ENCODE measurements at regions not wholly inside any gene's neighbourhood (a gene's known extent, or its start where the extent isn't known, plus 50 kb on each side); places are given as distances from the start of the nearest gene placed in this dataset.
"Not testable (repeated sequence)": the region's sequence is repeated elsewhere in the genome, so short reads cannot be mapped to it uniquely, and the experiment has no call there.

DNA sequence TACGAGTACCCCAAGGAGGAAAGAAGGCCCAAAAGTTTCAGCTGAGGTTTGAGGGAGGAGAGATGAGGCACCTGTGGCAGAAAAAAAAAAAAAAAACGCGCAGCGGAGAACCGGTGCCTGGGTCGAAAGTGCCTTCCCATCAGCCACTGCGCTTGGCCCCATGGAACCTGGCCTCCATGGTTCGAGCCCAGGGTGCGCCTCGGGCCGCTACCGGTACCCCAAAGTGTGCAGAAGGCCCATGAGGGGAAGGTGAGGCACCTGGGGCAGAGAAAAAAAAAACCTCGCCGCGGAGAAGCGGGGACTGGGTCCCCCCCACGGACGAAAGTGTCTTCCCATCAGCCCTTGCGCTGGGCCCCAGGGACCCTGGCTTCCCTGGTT is 397.9 kb upstream of the TPTE start:
- H3K9me3 Mint-ChIP-seq; H3K4me1 Mint-ChIP-seq; H3K36me3 ChIP-seq (ENCODE audit: control insufficient read depth, insufficient read depth, low read length); DNase-seq; H3K27ac Mint-ChIP-seq; H3K4me3 Mint-ChIP-seq; H3K27me3 Mint-ChIP-seq; H3K9me3 ChIP-seq (ENCODE audit: control insufficient read depth in 2 of 2, low read length in 2 of 2); ATAC-seq (ENCODE audit: low read depth in 2 of 2); H3K4me3 ChIP-seq (ENCODE audit: low read depth, low read length); H3K36me3 Mint-ChIP-seq; H3K4me1 ChIP-seq (ENCODE audit: control insufficient read depth, insufficient read depth, low read length, poor library complexity, severe bottlenecking); H3K27ac ChIP-seq (ENCODE audit: insufficient read depth, low read length, poor library complexity, severe bottlenecking); H3K27me3 ChIP-seq (ENCODE audit: control insufficient read depth, insufficient read depth, low read length): not testable (repeated sequence)

DNA sequence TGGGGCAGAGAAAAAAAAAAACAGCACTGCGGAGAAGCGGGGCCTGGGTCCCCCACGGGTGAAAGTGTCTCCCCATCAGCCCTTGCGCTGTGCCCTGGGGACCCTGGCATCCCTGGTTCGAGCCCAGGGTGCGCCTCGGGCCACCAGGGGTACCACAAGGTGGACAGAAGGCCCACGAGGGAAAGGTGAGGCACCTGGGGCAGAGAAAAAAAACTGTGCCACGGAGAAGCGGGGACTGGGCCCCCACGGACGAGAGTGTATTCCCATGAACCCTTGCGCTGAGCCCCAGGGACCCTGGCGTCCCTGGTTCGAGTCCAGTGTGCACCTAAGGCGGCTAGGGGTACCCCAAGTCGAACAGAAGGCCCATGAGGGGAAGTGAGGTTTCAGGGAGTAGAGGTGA is 395.8 kb upstream of the TPTE start:
- H3K4me1 ChIP-seq (ENCODE audit: control insufficient read depth, insufficient read depth, low read length, poor library complexity, severe bottlenecking); H3K36me3 Mint-ChIP-seq; ATAC-seq (ENCODE audit: low read depth in 2 of 2); H3K9me3 ChIP-seq (ENCODE audit: control insufficient read depth in 2 of 2, low read length in 2 of 2); H3K27me3 ChIP-seq (ENCODE audit: control insufficient read depth, insufficient read depth, low read length); H3K27ac Mint-ChIP-seq; H3K4me3 Mint-ChIP-seq; H3K27me3 Mint-ChIP-seq; H3K4me3 ChIP-seq (ENCODE audit: low read depth, low read length); H3K9me3 Mint-ChIP-seq; DNase-seq; H3K27ac ChIP-seq (ENCODE audit: insufficient read depth, low read length, poor library complexity, severe bottlenecking); H3K4me1 Mint-ChIP-seq; H3K36me3 ChIP-seq (ENCODE audit: control insufficient read depth, insufficient read depth, low read length): not testable (repeated sequence)

DNA sequence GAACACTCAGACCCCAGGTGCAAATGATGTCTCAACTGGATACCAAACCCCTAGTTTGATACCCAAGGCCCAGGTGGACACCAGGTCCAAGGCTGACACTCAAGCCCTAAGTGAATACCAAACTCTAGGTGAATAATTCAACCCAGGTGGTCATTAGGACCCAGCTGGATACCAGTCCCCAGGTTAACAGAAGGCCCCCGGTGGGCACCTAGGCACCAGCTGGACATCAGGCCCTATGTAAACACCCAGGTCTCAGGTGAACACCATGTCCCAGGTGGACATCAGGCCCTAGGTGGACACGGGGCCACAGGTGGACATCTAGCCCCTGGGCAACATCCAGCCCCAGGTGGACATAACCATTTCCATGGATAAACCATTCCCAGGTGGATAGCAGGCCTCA is 387.3 kb upstream of the TPTE start:
- H3K27ac ChIP-seq (ENCODE audit: insufficient read depth, low read length, poor library complexity, severe bottlenecking); H3K4me3 ChIP-seq (ENCODE audit: low read depth, low read length); H3K36me3 Mint-ChIP-seq; H3K4me1 ChIP-seq (ENCODE audit: control insufficient read depth, insufficient read depth, low read length, poor library complexity, severe bottlenecking); H3K27me3 Mint-ChIP-seq; H3K4me1 Mint-ChIP-seq; H3K9me3 Mint-ChIP-seq; DNase-seq; H3K36me3 ChIP-seq (ENCODE audit: control insufficient read depth, insufficient read depth, low read length); H3K9me3 ChIP-seq (ENCODE audit: control insufficient read depth in 2 of 2, low read length in 2 of 2); H3K27me3 ChIP-seq (ENCODE audit: control insufficient read depth, insufficient read depth, low read length); H3K27ac Mint-ChIP-seq; H3K4me3 Mint-ChIP-seq; ATAC-seq (ENCODE audit: low read depth in 2 of 2): not testable (repeated sequence)

DNA sequence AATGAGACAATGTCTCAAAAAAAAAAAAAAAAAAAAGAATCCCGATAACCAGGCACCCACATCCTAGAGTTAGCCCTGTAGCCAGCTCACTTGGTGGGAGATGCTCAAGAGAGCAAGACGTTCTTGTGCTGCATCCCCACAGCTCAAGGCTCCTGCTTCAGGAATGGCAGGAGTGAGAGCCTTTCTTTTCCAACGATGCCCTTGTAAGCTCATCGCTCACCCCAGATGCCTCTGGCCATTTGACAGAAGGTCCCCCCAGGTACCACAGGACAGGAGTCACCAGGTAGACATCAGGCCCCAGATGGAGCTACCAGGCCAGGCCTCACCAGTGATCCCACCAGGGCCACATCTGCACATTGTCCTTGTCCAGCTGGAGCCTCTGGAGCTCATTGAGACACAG is 385.5 kb upstream of the TPTE start:
- not testable (repeated sequence) for H3K4me1 Mint-ChIP-seq; H3K4me3 ChIP-seq (ENCODE audit: low read depth, low read length); H3K27me3 Mint-ChIP-seq; H3K27me3 ChIP-seq (ENCODE audit: control insufficient read depth, insufficient read depth, low read length); H3K4me1 ChIP-seq (ENCODE audit: control insufficient read depth, insufficient read depth, low read length, poor library complexity, severe bottlenecking); H3K36me3 ChIP-seq (ENCODE audit: control insufficient read depth, insufficient read depth, low read length); ATAC-seq (ENCODE audit: low read depth in 2 of 2); H3K27ac ChIP-seq (ENCODE audit: insufficient read depth, low read length, poor library complexity, severe bottlenecking); H3K4me3 Mint-ChIP-seq; H3K36me3 Mint-ChIP-seq; H3K27ac Mint-ChIP-seq; H3K9me3 ChIP-seq (ENCODE audit: control insufficient read depth in 2 of 2, low read length in 2 of 2); H3K9me3 Mint-ChIP-seq; DNase-seq

DNA sequence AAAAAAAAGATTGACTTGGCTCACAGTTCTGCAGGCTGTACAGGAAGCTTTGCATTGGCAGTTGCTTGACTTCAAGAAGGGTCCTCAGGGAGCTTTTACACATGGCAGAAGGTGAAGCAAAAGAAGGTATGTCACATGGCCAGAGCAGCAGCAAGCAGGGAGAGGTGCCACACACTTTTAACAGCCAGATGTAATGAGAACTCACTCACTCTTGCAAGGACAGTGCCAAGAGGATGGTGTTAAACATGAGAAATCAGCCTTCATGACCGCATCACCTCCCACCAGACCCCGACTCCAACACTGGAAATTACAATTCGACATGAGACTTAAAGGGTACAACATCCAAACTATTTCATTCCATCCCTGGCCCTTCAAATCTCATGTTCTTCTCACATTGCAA is 367.2 kb upstream of the TPTE start:
- not testable (repeated sequence) for H3K27ac Mint-ChIP-seq; H3K36me3 ChIP-seq (ENCODE audit: control insufficient read depth, insufficient read depth, low read length); H3K9me3 Mint-ChIP-seq; H3K4me3 ChIP-seq (ENCODE audit: low read depth, low read length); H3K27ac ChIP-seq (ENCODE audit: insufficient read depth, low read length, poor library complexity, severe bottlenecking); H3K36me3 Mint-ChIP-seq; H3K27me3 Mint-ChIP-seq; ATAC-seq (ENCODE audit: low read depth in 2 of 2); DNase-seq; H3K27me3 ChIP-seq (ENCODE audit: control insufficient read depth, insufficient read depth, low read length); H3K4me1 Mint-ChIP-seq; H3K9me3 ChIP-seq (ENCODE audit: control insufficient read depth in 2 of 2, low read length in 2 of 2); H3K4me1 ChIP-seq (ENCODE audit: control insufficient read depth, insufficient read depth, low read length, poor library complexity, severe bottlenecking); H3K4me3 Mint-ChIP-seq
